GM19025 (cell line): ENCODE measurements at regions not wholly inside any gene's neighbourhood (a gene's known extent, or its start where the extent isn't known, plus 50 kb on each side); places are given as distances from the start of the nearest gene placed in this dataset.
"Not testable (repeated sequence)": the region's sequence is repeated elsewhere in the genome, so short reads cannot be mapped to it uniquely, and the experiment has no call there.

ENCODE experiments used
- ATAC-seq: cut with Tn5 transposase; IDR thresholded peaks from one replicate; pipeline ENCODE4 v1.9.1; 2021; ENCODE audit warnings: mild to moderate bottlenecking, low read depth, moderate library complexity; ENCODE audit not compliant: unreplicated experiment

DNA sequence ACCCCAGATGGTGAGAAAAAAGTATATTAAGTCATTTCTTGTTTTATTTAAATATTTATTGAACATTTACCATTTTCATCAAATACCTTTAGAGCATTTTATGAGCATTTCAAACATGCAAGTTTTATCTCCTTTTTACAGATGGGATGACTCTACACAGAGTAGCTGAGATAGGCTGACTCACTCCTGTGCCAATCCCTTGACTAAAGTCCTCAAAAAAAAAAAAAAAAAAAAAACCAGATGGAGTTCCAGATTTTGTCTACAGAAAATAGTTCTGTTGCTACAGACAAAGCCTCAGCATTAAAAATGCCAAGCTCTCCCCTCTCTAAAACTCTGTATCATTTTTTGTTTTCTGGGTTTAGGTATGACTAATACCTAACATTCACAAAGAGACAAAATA lies 303.0 kb upstream of the PLD5 start:
- ATAC-seq: no peak

DNA sequence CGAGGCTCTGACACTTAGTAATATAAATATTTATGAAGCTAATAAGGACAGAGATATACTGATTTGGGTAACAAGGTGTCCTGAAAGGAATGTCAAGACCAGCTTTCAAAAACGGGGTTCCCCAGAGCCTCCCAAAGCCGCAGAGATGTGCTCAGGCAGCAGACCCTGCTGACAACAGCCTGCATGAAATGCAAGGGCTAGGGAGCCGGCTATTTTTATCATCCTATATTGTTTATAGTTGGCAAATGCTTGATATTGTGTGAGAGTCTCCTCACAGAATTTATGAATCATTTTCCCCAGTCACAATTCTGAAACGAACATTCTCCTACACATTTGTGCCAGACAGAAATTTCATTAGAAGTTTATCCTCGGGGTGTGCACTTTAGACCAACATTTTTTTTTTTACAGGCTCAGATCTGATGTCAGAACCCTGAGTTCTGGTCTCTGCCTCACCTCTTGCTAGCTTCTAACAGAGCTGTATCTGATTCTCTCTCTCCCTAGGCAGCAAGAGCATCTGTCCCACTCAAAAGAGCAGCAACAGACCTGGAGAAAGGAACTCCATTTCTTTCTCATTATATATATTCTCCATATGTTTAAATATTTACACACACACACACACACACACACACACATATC lies 302.3 kb upstream of the PLD5 start:
- no peak for ATAC-seq

DNA sequence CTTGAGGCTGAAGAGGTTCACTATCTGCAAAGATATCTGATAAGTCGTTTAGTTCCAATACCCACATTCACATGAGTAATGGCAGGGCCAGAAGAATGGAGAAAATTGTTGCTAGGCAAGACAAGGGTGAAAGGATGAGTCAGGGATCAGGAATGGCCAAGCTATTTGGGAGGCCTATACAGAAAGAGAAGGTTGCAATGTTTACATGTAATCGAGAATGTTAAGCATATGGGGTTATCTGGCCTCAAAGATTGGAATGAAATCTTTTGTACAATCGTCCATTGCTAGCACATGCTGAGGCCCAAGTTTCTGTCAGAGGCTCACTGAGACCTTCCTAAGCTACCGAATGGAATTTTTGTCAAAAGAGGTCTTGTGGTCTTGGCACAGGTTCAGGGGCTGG lies 299.9 kb upstream of the PLD5 start:
- ATAC-seq: no peak

DNA sequence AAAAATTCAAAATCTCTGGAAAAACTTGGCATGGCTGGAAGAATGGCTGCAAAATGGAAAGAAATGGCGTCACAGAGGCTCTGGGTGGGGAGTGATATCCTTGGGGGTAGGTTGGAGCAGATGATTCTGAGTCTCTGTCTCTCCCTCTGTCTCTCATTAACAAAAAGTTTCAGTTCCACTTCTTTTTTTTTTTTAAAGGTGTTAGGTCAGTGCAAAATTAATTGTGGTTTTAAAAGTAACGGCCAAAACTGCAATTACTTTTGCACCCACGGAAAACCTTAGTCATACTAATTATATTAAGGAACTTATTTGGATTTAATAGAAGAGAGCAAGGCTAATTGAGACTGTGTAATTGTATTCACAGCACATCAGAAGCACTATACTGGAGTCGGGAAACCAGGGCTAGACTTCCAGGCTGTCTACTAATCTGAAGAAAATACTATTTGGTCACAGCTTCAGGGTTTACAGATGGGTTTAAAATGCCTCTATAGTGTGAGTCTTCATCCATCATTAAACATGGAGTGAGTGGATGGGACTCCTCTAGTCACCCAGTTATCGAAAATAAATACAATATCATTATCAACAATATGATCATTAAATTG lies 289.1 kb upstream of the PLD5 start:
- peak; percentile 88 for ATAC-seq

DNA sequence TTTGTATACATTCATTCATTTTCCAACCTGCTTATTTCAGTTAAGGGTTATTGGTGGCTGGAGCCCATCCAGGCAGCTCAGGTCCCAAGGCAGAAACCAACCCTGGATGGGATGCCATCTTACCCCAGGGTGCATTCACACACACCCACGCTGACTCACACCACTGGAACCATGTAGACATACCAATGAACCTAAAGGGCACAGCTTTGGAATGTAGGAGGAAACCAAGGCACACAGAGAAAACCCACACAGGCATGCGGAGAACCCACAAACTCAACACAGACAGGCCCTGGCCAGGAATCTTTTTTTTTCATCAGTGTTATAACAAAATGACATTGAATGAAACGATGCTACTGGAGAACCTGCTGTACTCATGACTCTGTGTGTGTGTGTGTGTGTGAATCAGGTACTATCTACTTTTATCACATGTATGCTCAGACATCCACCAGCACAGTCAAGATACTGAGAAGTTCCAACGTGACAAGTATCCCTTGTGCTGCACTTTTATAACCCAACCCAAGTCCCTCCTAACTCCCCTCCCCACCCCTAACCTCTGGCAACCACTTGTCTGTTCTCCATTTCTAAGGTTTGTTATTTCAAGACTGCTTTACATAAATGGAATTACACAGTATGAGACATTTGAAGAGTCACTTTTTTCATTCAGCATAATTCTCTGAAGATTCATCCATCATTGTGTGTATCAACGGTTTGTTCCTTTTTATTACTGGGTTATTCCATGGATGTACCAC lies 286.8 kb upstream of the PLD5 start:
- ATAC-seq: no peak

DNA sequence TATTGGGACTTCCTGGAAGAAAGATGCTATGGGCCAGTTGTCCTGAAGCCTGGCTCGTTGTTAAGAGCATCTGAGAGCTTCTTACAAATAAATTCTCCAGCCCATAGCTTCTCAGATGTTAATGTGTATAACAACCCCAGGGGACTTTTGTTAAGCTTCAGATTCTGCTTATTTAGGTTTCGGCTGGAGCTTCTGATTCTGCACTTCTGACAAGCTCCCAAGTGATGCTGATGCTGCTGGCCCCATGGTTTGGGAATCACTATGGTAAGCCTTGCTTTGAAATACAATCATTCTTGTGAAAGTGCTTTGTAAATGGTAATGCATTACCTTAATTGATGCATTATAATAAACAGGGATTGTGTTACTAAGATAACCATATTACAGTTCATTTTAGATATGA lies 281.8 kb upstream of the PLD5 start:
- no peak for ATAC-seq

DNA sequence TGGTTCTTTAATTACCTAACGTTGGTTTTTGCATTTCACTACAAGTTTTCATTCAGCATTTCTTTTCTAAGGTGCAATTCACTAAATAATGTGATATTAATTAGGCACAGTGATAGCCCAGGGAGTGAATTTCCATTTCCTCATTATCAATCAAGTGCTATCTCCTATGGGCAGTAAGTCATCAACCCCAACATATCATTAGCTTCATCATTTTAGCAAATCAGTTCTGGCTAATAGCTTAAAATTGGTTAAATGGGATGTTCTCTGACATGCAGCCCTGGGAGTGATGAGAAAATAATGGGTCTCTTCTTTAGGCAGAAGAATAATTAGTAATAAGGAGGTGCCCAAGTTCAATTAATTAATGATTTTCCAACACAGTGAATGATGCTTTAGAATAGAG lies 280.9 kb upstream of the PLD5 start:
- ATAC-seq: not testable (repeated sequence)

DNA sequence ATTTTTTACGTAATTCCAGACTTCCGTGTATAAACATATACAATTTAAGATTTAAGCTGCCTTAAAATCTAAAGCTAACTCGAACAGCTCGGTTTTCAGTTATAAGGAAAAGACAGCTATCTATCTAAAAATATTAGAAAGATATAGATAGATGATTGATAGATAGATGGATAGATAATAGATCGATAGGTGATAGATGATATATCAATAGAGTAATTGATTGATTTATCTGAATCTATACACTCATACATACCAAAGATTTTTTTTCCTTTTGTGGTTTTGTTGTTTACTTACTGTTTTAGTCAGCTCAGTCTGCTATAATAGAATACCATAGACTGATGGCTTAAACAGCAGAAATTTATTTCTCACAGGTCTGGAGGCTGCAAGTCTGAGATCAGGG lies 278.5 kb upstream of the PLD5 start:
- ATAC-seq: no peak

DNA sequence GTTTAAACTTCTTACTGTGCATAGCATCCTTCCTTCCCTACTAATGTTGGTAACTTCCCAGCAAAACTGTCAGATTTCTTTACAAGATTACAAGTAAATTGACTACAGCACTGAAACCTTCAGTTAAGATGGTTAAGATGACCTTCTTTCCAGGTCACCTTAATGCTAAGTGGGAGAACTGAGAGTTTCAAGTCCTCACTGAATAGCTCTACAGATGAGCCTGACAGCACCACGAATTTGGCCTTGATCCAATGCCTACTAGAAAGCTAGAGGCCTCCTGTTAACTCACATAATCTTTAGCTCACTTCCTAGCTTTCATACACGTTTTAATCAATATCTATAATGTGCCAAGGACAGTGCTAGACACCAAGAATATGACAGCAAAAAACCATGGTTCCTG lies 276.0 kb upstream of the PLD5 start:
- ATAC-seq: no peak

DNA sequence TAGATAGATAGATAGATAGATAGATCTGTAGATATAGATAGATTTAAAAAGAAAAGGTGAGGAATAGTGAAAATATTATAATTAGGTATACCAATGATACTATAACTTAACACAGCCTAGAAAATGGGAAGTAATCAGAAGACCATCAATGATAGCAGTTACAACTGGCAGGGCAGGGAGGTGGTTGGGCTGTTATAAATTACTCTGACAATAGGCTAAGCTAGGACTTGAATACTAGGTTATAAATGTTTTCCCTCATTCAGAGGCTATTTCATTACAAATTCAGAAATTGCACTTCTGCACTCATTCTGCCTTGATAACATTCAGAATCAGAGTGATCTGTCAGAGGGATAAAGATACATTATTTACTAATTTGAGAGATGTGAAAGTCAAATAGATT lies 273.4 kb upstream of the PLD5 start:
- ATAC-seq: no peak

DNA sequence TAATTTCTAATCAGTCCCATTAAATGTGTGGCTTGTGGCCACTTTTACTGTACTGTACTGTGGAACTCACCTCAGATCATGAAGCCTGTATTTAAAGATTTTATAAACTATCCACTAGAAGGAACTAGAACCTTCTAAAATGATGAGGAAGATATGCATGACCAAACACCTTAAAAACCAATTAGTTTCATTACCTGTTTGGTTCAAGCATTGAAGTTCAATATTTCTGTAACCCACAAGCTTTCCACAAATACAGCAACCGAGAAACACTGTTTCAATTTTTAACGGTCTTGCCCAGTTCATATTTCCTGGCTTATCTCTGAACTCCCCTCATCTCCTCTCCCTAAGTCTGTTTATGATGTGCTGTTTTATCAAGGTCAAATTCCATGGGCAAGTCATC lies 264.3 kb upstream of the PLD5 start:
- ATAC-seq: peak; percentile 72

DNA sequence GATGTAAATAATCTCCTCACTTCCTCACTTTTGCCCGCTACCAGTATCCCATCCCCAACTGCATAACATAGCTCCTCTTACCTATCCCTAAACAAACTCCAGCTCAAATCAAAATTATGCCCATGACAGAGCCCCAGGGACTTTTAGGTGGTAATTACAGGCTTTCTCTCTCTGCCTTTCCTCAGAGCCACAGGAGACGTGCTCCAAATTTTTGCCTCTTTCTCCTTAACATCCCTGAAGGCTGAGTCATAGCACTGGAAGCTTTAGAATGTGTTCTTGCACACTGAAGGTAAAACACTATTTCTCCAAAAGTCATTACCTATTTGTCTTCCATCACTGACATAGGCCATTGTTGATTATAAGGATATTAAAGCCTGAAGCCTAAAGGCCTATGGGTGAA lies 263.5 kb upstream of the PLD5 start:
- ATAC-seq: no peak

DNA sequence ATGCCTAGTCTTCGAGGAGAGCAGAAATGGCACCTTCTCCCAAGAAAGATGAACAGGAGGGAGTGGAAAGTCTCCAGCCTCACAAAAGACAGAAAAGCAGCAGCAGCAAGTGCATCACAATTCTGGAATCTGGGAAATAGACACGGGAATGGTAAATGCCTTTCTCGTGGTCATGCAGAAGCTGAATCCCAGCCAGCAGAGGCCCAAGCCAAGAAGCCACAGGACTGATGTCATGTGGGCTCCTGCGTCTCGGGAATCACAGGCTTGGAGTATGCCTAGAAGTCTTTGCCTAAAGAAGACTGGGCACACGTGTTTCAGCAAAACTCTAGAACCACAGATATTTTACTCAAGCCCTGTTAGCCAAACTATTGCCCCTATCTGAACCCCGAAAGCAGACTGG lies 260.3 kb upstream of the PLD5 start:
- no peak for ATAC-seq

DNA sequence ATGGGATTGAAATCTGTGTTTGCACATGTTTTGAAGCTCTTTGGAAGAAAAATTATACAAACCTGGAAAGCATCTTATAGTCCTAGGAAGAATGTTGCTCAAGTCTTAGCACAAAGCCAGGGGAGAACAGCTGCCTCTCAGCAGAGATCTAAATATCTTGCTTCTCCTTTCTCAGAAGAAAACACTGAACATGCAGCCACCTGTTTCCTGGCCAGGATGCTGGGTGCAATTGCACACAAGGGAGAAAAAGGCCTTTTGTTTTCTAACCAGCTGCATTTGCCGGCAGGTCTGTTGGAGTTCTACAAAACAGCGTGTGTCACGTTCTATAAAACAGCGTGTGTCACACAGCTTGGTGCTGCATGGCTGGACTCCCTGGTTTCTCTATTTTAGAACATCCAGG lies 259.6 kb upstream of the PLD5 start:
- ATAC-seq: peak; percentile 52

DNA sequence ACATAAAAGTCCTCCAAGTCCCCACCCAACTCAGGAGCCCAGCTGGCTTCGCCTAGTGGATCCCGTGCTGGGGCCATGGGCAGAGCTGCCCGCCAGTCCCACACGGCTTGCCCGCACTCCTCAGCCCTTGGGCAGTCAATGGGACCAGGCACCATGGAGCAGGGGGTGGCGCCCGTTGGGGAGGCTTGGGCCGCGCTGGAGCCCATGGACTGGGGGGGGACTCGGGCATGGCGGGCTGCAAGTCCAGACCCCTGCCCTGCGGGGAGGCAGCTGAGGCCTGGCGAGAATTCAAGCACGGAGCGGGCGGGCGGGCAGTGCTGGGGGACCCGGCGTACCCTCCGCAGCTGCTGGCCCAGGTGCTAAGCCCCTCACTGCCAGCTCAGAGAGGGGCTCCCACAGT lies 249.8 kb upstream of the PLD5 start:
- ATAC-seq: no peak

DNA sequence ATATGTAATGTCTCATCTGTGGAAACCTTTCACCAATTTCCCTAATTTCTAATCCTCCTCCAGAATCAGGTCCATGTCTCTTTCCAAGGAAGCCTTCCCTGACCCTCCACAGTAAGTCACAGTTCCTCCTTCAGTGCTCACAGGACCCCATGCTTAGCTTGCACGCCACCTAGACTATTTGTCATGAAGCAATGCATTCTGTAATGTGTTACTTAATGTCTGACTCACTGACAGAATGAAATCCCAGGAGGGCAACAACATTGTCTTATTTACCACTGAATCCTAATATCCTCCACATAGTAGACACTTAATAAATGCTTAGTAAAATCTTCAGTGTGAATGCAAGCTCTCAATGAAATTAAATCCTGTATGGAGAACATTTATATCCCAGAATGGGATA lies 245.9 kb upstream of the PLD5 start:
- ATAC-seq: no peak

DNA sequence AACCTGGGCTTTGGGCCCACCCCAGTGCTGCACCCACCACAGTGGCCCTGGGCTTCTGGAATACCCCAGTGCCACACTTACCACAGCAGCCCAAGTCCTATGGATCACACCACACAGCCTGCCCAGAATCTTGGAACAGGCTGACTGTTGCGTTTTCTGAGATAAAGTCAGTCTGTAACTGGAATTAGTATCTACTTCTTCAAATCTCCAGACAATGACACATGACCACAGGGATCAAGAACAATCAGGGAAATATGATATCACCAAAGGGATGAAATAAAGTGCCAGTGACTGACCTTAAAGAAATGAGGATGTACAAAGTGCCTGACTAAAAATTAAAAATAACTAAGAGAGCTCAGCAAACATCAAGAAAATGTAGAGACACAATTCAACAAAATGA lies 239.7 kb upstream of the PLD5 start:
- no peak for ATAC-seq

DNA sequence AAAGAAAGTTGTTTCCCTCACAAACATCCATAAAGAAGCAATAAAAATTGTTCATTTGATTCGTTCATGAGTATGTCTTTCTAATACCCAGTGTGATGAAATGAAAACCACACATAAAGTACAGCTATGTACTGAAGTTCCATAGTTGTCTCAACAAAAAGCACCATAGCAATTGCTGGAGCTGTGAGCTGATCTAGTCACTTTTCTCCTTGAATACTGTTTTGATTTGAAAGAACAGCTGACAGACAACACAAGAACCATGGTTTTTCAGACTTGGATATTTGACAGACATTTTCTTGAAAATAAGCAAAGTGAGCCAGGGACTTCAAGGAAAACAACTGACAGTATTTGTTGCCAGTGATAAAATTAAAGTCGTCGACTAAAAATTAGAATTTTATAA lies 237.1 kb upstream of the PLD5 start:
- no peak for ATAC-seq

DNA sequence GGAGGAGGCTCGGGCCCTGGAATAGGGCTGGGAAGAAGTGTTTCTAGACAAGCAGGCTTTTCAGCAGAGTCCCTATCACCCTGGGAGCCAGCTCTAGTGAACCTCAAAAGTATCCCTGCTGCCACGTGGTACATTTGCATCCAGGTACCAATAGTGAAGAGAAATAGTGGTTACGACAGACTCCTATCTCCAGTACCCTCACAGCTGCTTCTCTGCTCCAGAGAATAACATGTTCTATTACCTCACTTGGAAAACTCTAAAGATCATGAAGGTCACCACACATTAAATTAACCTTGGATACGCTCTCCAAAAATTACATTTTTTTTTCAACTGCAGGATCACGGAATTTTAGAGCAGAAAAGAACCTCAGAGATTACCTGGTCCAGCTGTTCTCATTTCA lies 230.4 kb upstream of the PLD5 start:
- ATAC-seq: no peak

DNA sequence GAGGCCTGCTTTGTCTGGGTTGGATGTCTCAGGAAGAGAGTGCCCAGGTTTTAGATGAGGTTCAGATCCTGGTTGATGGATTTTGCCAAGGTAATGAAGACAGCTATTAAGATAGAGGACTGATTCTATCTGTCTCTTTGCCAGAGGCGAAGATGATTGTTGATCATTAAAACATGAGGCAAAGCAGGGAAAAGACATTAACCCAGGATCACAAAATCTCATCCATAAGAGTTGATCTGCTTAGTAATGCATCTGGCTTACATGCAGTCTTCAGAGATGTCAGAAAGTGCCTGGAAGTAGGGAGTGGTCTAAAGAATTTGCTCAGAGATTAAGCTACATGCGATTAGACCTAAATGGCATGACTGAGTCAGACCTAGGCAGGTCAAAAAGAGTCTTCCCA lies 229.6 kb upstream of the PLD5 start:
- no peak for ATAC-seq

DNA sequence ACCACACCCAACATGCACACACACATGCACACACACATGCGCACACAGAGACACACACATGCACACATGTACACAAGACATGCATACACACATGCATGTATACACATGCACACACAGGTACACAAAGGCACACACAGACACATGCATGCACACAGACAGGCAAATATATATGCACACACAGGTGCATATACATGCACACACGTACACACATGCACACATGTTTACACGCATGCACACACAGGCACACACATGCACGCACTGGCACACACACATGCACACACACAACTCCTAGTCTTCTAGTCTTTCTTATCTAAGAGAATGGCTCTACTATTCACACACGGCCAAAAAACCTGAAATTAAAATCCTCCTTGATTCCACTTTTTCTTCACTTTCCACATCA lies 222.7 kb upstream of the PLD5 start:
- no peak for ATAC-seq

DNA sequence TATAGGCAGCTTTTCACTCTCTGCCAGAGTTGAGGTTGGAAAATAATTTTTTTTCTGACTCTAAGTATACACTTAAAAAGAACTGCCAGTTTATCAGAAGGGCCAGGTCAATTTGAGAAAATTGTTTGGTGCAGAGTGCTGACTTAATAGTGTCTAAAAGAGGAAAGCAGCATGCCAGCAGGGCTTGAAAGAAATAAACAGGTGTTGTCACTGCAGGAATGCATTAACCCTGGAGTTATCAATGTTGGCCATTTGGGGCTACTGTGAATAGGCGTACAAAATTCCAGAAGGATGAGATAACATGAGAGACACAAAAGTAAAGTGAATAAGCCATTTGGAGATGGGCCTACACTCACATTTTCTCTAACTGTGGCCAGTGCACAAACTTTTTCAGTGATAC lies 220.6 kb upstream of the PLD5 start:
- ATAC-seq: no peak
